ENCODE measurements at regions not wholly inside any gene's neighbourhood (a gene's known extent, or its start where the extent isn't known, plus 50 kb on each side); places are given as distances from the start of the nearest gene placed in this dataset.
A peak's percentile ranks its signal among the peaks of the same experiment; 100 is the strongest.

DNA sequence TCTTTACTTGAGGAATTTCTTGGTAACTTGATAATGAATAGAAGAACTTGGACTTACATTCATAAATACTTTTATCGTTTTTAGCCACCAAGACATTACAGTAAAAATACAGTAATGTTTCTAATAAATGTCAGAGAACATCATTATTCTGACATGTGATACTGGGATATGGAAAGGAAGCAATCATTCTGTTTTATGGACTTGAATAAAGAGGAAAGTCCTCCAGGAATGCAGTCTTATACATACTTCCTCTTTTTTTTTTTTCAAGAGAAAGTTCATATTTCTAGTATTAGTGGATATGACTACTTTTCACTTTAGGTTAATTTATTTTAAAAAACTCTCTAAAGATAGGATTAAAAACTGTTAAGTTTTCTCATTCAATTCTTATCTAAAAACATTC, 220.0 kb upstream of the SEMA3C start:
- H3K9me3 ChIP-seq = peaks cover 8% of the 10 kb centered on the region; the same call in 1 of the 3 replicates
- ATAC-seq (no peak), FAIRE-seq (peak; percentile 54), DNase-seq (ENCODE audit: low read depth in 1 of 2, low spot score in 1 of 2) (no peak)
- H3K27ac ChIP-seq = no peak overlapping the region
- ChIA-PET POLR2A (no interaction called here), CTCF (no interaction called here)
- no peak overlapping the region for H3K4me2 ChIP-seq
- no peak overlapping the region for H3K4me3 ChIP-seq
- 77% methylated on average over 1 of the region's 1 CpG for WGBS (ENCODE audit: missing lambda C conversion rate)
- H3K4me1 ChIP-seq = no peaks in the 10 kb centered on the region
- TF ChIP-seq HOXB13 (CRISPR knock-in tag; IDR thresholded peaks at IDR 0.05; ENCODE audit: low read depth) (no peak), FOSL2 (IDR thresholded peaks at IDR 0.05) (no peak), FOSL2 (CRISPR knock-in tag; IDR thresholded peaks at IDR 0.05) (no peak), CHD2 (IDR thresholded peaks at IDR 0.05; ENCODE audit: low read length, partially characterized antibody) (no peak), ZNF302 (CRISPR knock-in tag; IDR thresholded peaks at IDR 0.05) (no peak), HOXA7 (CRISPR knock-in tag; IDR thresholded peaks at IDR 0.05) (no peak), HDAC2 (IDR thresholded peaks at IDR 0.05) (no peak), MAFK (IDR thresholded peaks at IDR 0.05; ENCODE audit: partially characterized antibody) (no peak), RFX5 (IDR thresholded peaks at IDR 0.05) (no peak), CHD4 (IDR thresholded peaks at IDR 0.05; ENCODE audit: borderline replicate concordance) (no peak), EHMT2 (IDR thresholded peaks at IDR 0.05; ENCODE audit: low read depth) (no peak), HOXB5 (CRISPR knock-in tag; IDR thresholded peaks at IDR 0.05) (no peak), CEBPB (IDR thresholded peaks at IDR 0.05) (no peak), KDM5A (IDR thresholded peaks at IDR 0.05) (no peak), PHF8 (IDR thresholded peaks at IDR 0.05; ENCODE audit: borderline replicate concordance, low read depth) (no peak), ZC3H11A (IDR thresholded peaks at IDR 0.05) (no peak), MAZ (IDR thresholded peaks at IDR 0.05; ENCODE audit: borderline replicate concordance, low read depth, low read length) (no peak), NPAS2 (CRISPR knock-in tag; IDR thresholded peaks at IDR 0.05; ENCODE audit: borderline replicate concordance) (no peak)
- TF ChIP-seq, protein P1, sequence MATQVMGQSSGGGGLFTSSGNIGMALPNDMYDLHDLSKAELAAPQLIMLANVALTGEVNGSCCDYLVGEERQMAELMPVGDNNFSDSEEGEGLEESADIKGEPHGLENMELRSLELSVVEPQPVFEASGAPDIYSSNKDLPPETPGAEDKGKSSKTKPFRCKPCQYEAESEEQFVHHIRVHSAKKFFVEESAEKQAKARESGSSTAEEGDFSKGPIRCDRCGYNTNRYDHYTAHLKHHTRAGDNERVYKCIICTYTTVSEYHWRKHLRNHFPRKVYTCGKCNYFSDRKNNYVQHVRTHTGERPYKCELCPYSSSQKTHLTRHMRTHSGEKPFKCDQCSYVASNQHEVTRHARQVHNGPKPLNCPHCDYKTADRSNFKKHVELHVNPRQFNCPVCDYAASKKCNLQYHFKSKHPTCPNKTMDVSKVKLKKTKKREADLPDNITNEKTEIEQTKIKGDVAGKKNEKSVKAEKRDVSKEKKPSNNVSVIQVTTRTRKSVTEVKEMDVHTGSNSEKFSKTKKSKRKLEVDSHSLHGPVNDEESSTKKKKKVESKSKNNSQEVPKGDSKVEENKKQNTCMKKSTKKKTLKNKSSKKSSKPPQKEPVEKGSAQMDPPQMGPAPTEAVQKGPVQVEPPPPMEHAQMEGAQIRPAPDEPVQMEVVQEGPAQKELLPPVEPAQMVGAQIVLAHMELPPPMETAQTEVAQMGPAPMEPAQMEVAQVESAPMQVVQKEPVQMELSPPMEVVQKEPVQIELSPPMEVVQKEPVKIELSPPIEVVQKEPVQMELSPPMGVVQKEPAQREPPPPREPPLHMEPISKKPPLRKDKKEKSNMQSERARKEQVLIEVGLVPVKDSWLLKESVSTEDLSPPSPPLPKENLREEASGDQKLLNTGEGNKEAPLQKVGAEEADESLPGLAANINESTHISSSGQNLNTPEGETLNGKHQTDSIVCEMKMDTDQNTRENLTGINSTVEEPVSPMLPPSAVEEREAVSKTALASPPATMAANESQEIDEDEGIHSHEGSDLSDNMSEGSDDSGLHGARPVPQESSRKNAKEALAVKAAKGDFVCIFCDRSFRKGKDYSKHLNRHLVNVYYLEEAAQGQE (IDR thresholded peaks at IDR 0.05) = no peak

DNA sequence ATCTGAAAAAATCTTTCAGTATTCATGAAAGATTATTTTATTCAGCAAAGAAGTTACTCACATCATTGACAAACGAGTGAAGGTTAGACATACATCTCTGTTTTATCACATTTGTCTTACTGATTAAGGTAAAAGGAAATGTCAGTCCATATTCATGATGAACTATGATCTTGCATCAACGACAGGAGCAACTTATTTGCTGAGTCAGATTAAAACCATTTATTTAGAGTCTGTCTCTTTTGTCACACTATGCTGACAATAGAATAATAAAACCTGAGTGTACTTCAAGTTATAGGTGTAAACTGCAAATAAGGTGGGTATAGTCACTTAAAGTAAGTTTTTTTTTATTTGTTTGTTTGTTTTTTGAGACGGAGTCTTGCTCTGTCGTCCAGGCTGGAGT, 216.5 kb upstream of the SEMA3C start:
- TF ChIP-seq MYC (IDR thresholded peaks at IDR 0.05; ENCODE audit: borderline replicate concordance, low read length) (no peak), MAFK (IDR thresholded peaks at IDR 0.05; ENCODE audit: partially characterized antibody) (peak; percentile 92)
- H3K4me3 ChIP-seq = no peak overlapping the region
- DNase-seq (ENCODE audit: low read depth in 1 of 2, low spot score in 1 of 2) (no peak), FAIRE-seq (no peak), ATAC-seq (no peak)
- 74% methylated on average over 4 of the region's 4 CpGs for WGBS (ENCODE audit: missing lambda C conversion rate)
- peaks cover 8% of the 10 kb centered on the region; the same call in 1 of the 3 replicates for H3K9me3 ChIP-seq
- ChIA-PET CTCF (no interaction called here), POLR2A (no interaction called here)
- H3K4me1 ChIP-seq = no peaks in the 10 kb centered on the region
- H3K4me2 ChIP-seq = no peak overlapping the region
- no peak overlapping the region for H3K27ac ChIP-seq

DNA sequence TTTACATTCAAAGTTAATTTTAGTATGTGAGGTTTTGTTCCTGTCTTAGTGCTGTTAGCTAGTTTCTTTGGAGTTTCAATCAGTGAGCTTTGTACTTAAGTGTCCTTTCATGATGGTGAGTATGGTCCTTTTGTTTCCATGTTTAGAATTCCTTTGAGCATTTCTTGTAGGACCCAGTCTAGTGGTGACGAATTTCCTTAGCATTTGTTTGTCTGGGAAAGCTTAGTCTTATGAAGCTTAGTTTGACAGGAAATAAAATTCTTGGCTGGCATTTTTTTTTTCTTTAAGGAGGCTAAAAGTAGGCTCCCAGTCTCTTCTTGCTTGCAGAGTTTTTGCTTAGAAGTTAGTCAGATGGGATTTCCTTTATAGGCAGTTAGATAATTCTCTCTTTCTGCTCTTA, 209.2 kb upstream of the SEMA3C start:
- H3K4me1 ChIP-seq = no peaks in the 10 kb centered on the region
- H3K4me3 ChIP-seq = no peak overlapping the region
- WGBS (ENCODE audit: missing lambda C conversion rate) = 87% methylated on average over 1 of the region's 1 CpG
- no peak for ATAC-seq
- ChIA-PET CTCF (interaction anchor here (1.3 kb wide), 1 partner anchor 9 kb away, joined by 5 read pairs; no protein-coding TSS in a partner anchor), POLR2A (no interaction called here)
- FAIRE-seq = no peak
- H3K9me3 ChIP-seq = peaks cover 13% of the 10 kb centered on the region; the same call in 1 of the 3 replicates
- H3K27ac ChIP-seq = no peak overlapping the region
- no peak for DNase-seq (ENCODE audit: low read depth in 1 of 2, low spot score in 1 of 2)
- H3K4me2 ChIP-seq = no peak overlapping the region
- TF ChIP-seq EP300 (IDR thresholded peaks at IDR 0.05) = no peak
- no peak for TF ChIP-seq HEYL (CRISPR knock-in tag; IDR thresholded peaks at IDR 0.05)
- no peak for TF ChIP-seq PHF8 (IDR thresholded peaks at IDR 0.05; ENCODE audit: borderline replicate concordance, low read depth)
- no peak for TF ChIP-seq JUN (IDR thresholded peaks at IDR 0.05)
- TF ChIP-seq, protein P2, sequence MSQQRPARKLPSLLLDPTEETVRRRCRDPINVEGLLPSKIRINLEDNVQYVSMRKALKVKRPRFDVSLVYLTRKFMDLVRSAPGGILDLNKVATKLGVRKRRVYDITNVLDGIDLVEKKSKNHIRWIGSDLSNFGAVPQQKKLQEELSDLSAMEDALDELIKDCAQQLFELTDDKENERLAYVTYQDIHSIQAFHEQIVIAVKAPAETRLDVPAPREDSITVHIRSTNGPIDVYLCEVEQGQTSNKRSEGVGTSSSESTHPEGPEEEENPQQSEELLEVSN (IDR thresholded peaks at IDR 0.05; ENCODE audit: borderline replicate concordance, low read depth) = no peak
- TF ChIP-seq RCOR1 (IDR thresholded peaks at IDR 0.05; ENCODE audit: low read depth, low read length) = no peak
- TF ChIP-seq RAD21 (conservative IDR thresholded peaks at IDR 0.05 in 1 of 2, IDR thresholded peaks at IDR 0.05 in 1 of 2) = no peak
- TF ChIP-seq, protein P3, sequence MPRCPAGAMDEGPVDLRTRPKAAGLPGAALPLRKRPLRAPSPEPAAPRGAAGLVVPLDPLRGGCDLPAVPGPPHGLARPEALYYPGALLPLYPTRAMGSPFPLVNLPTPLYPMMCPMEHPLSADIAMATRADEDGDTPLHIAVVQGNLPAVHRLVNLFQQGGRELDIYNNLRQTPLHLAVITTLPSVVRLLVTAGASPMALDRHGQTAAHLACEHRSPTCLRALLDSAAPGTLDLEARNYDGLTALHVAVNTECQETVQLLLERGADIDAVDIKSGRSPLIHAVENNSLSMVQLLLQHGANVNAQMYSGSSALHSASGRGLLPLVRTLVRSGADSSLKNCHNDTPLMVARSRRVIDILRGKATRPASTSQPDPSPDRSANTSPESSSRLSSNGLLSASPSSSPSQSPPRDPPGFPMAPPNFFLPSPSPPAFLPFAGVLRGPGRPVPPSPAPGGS (IDR thresholded peaks at IDR 0.05) = no peak
- no peak for TF ChIP-seq JUNB (IDR thresholded peaks at IDR 0.05)
- TF ChIP-seq, protein P4, sequence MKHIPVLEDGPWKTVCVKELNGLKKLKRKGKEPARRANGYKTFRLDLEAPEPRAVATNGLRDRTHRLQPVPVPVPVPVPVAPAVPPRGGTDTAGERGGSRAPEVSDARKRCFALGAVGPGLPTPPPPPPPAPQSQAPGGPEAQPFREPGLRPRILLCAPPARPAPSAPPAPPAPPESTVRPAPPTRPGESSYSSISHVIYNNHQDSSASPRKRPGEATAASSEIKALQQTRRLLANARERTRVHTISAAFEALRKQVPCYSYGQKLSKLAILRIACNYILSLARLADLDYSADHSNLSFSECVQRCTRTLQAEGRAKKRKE (CRISPR knock-in tag; IDR thresholded peaks at IDR 0.05; ENCODE audit: low read depth) = no peak
- TF ChIP-seq, protein P5, sequence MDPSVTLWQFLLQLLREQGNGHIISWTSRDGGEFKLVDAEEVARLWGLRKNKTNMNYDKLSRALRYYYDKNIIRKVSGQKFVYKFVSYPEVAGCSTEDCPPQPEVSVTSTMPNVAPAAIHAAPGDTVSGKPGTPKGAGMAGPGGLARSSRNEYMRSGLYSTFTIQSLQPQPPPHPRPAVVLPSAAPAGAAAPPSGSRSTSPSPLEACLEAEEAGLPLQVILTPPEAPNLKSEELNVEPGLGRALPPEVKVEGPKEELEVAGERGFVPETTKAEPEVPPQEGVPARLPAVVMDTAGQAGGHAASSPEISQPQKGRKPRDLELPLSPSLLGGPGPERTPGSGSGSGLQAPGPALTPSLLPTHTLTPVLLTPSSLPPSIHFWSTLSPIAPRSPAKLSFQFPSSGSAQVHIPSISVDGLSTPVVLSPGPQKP (IDR thresholded peaks at IDR 0.05; ENCODE audit: low read depth, low read length) = no peak
